Erythroblast (primary cell): ENCODE measurements at regions not wholly inside any gene's neighbourhood (a gene's known extent, or its start where the extent isn't known, plus 50 kb on each side); places are given as distances from the start of the nearest gene placed in this dataset.

Experiments
- GATA1 ChIP-seq: IDR thresholded peaks from 2 replicates; pipeline ENCODE4 v1.6.1; 2011; ENCODE audit warnings: low read depth, mild to moderate bottlenecking, control low read depth, low read length, moderate library complexity
- POLR2A ChIP-seq: IDR thresholded peaks from 2 replicates; pipeline ENCODE4 v1.6.1; 2011; ENCODE audit warnings: mild to moderate bottlenecking, low read length

DNA sequence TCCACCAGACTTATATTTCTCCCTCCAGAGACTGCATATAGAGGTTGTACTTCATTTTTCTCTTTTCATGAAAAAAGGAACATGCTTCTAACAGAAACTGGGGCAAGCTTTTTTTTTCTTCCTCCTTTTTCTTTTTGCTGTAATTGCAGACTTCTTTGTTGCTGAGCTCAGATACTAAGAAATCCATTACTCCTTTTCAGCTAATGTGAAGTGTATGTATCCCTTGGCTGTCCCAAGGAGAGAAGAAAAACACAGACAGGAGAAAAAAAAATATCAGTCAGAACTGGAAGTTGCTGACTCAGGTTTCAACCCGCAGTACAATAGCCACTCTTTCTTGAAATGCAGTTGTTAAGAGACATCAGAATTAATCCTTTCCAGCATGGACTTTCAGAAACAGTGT, 1248.4 kb downstream of the LRFN5 start:
- TF ChIP-seq POLR2A (no peak), GATA1 (no peak)
